ENCODE measurements at regions not wholly inside any gene's neighbourhood (a gene's known extent, or its start where the extent isn't known, plus 50 kb on each side); places are given as distances from the start of the nearest gene placed in this dataset.

- TF ChIP-seq CTCF (IDR thresholded peaks at IDR 0.05) = no peak
- TF ChIP-seq POLR2A (IDR thresholded peaks at IDR 0.05) = no peak
Observed at GRCh38 chr9:31604531-31604930, 779.9 kb upstream of the ACO1 start.
